GM21367 (cell line): ENCODE measurements at regions not wholly inside any gene's neighbourhood (a gene's known extent, or its start where the extent isn't known, plus 50 kb on each side); places are given as distances from the start of the nearest gene placed in this dataset.
"Not testable (repeated sequence)": the region's sequence is repeated elsewhere in the genome, so short reads cannot be mapped to it uniquely, and the experiment has no call there.

ENCODE experiments used
- ATAC-seq: cut with Tn5 transposase; IDR thresholded peaks from one replicate; pipeline ENCODE4 v1.9.1; 2021; ENCODE audit not compliant: unreplicated experiment

DNA sequence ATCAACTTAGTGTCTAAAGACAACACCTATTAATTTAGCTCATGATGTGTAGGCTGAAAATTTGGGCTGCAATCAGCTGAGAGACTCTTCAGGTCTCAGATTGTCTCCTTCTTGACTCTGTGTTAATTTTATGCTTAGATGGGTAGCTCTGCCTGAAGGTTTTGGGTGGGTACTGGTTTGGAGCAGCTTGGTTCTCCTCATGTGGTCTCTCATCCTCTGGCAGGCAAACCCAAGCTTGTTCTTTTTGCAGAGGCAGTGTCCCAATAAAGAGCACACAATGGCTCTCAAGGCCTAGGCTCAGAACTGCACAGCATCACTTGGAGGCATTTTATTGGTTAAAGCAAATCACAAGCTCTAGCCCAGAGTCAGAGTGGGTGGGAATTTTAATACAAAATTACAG is 280.6 kb downstream of the BTBD3 start:
- no peak for ATAC-seq

GRCh38 chr20:12199703-12200102 is 282.0 kb downstream of the BTBD3 start:
- no peak for ATAC-seq

GRCh38 chr20:12201289-12201991 is 283.7 kb downstream of the BTBD3 start:
- ATAC-seq, result no peak

- no peak for ATAC-seq
Measured at GRCh38 chr20:12203399-12203798, 285.7 kb downstream of the BTBD3 start.

- ATAC-seq, result no peak
Measured at GRCh38 chr20:12203981-12204380, 286.3 kb downstream of the BTBD3 start.

GRCh38 chr20:12207875-12208274 is 290.2 kb downstream of the BTBD3 start:
- ATAC-seq, result no peak

- ATAC-seq, result no peak
Measured at GRCh38 chr20:12210591-12210990, 292.9 kb downstream of the BTBD3 start.

- no peak for ATAC-seq
Measured at GRCh38 chr20:12211361-12211760, 293.7 kb downstream of the BTBD3 start.

GRCh38 chr20:12217382-12217781 is 299.7 kb downstream of the BTBD3 start:
- ATAC-seq, result no peak

- ATAC-seq, result no peak
Measured at GRCh38 chr20:12219798-12220197, 302.1 kb downstream of the BTBD3 start.

DNA sequence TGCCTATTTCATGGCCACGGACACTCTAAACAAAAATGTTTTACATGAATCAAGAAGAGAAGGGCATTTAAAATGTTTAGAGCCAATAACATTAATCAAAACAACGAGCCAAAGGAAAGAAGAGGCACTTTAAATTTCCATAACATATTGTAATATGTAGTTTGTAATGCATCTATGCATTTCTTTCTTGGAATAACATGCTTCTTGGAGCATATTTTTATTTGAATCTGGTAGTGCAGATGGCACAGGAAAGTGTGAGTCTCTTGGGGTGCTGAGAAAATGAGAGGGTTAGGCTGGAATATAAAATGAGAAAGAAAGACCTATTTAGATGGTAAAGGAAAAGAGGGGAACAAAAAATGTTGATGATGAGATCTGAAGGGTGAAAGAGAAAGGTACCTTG is 305.4 kb downstream of the BTBD3 start:
- ATAC-seq, result no peak

DNA sequence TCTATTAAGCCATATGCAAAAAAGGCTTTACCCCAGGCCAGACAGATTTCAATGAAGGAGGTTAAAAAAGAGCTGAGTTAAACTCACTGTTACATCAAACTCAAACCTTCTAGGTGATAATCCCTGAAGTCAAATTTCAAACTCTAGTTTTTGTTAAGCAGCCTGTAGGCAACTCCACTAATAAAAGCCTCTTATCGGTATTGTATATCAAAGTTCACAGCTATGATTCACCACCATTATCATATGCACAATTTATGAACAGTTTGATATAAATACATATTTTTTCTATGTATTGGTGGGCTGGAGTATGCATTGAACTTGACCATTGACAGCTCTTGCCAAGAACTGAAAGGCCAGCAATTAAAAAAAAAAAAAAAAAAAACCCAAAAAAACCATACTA is 308.2 kb downstream of the BTBD3 start:
- ATAC-seq, result no peak

DNA sequence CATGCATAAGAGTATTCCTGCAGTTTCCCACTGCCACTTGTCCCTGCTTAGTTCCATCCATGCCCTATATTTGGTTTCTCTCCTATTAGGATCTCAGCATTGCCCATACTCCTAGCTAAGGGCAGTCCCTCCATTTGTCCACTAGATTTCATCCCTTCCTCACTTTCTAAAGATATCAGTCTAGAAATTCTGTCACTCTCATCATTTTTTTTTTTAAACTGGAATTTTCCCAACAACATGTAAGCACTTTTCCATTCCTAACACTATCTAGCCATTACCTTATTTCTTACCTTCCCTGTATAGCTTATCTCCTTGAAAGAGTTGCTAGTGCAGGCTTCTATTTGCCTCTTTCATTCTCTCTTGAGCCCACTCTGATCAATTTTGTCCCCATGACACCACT is 312.2 kb downstream of the BTBD3 start:
- no peak for ATAC-seq

DNA sequence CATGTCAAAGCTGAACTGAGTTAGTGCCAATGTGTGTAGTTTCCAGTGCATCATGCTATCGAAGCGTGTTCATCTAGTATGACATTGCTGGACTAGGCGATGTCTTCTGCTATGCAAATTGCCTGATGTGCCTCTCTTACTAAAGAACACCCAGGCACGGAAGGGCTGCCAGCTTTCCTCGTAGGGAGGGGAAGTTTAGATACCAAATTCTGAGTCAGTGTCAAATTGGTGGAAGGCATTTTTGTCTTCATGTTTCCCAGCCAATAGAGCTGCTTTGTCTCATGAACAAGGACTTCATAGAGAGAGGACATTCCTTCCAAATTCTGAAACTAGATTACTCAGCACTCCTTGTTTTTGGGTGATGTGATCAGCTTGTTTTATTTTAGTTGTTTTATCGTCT is 320.1 kb downstream of the BTBD3 start:
- ATAC-seq, result no peak

DNA sequence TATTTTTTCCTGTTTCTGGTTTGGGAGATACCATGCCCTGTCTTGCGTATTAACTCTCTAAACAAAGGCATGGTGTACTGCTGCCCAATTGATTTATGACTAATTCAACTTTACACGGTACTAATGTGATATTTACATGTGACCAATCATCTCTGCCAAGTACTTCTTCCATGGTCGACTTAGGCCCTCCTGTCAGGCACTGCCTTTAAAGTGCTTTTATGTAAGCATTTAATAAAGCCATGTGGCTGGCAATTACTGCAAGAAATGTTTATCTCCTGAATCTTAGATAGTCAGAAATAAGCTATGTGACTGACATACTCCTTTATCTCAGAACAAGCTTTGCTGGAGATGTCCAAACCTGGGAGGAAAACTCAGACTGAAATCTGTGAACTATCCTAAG is 323.4 kb downstream of the BTBD3 start:
- ATAC-seq, result no peak

DNA sequence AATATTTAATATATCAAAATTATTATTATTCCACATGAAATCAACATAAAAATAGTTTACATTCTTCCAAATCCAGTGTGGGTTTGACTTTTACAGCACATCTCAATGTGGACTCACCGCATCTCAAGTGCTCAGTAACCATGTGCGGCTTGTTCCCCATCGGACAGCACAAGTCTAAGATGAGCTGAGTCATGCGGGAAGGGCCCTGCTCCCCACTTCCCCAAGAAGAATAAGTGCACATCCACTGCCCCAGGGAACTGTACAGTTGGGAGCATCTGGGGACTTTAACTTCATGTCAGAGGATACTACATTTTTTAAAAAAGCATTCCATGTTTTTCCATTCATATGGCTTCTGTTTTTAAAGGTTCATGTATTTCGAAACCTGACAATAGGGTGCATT is 325.6 kb downstream of the BTBD3 start:
- ATAC-seq, result no peak

- ATAC-seq, result no peak
Measured at GRCh38 chr20:12248481-12248880, 330.8 kb downstream of the BTBD3 start.

- not testable (repeated sequence) for ATAC-seq
Measured at GRCh38 chr20:12250661-12251060, 333.0 kb downstream of the BTBD3 start.

GRCh38 chr20:12252793-12253192 is 335.1 kb downstream of the BTBD3 start:
- no peak for ATAC-seq

- ATAC-seq, result no peak
Measured at GRCh38 chr20:12255461-12255970, 337.8 kb downstream of the BTBD3 start.

DNA sequence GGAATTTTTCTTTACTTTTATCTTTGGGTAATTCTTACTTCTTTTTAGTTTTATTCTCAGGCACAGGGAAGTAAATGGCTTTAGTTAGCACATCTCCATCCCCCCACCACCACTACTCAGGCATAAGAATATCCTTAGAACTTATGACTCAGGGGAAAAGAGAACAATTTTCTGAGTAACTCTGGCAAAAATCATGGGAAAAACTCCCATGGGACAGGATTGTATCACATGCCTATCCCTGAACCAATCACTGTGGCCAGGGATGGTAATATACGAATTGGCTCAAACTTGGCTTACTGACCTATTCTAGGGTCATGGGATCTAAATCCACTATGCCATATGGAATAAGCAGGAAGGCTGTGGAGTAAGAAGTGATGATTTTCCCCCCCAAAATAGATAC is 339.1 kb downstream of the BTBD3 start:
- no peak for ATAC-seq

DNA sequence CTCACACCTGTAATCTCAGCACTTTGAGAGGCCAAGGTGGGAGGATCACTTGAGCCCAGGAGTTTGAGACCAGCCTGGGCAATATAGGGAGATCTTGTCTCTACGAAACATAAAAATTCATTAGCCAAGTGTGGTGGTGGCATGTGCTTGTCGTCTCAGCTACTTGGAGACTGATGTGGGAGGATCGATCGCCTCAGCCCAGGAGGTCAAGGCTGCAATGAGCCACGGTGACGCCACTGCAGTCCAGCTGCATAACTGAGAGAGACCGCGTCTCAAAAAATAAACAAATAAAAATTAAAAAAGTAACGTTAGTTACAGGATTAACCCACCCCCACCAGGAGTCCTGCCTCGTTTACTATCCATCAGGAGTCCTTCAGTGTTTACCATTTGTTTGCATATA is 345.1 kb downstream of the BTBD3 start:
- ATAC-seq, result no peak

GRCh38 chr20:12264711-12265110 is 347.0 kb downstream of the BTBD3 start:
- ATAC-seq, result no peak
